Ovary (tissue), 7 donors: ENCODE measurements at regions not wholly inside any gene's neighbourhood (a gene's known extent, or its start where the extent isn't known, plus 50 kb on each side); places are given as distances from the start of the nearest gene placed in this dataset.

Source experiments
- DNase-seq, 5 donors: peaks; one replicate each; pipeline ENCODE4 v3.0.0-alpha.2; 2019 to 2020
- H3K27ac ChIP-seq, 2 donors: fragments of 200-600 bp; one replicate each; pipeline versions ENCODE4 v1.5.1 to v1.8.0; 2019 to 2022
- H3K27me3 ChIP-seq: fragments of 200-600 bp; one replicate; pipeline ENCODE4 v1.8.0; 2022
- H3K36me3 ChIP-seq: fragments of 200-600 bp; sonication (generic); one replicate; pipeline ENCODE4 v1.5.1; 2019
- H3K4me1 ChIP-seq: one replicate; pipeline ENCODE4 v1.8.1; 2013; ENCODE audit warnings: mild to moderate bottlenecking, moderate library complexity; ENCODE audit not compliant: insufficient read depth
- H3K4me3 ChIP-seq: fragments of 200-600 bp; sonication (generic); one replicate; pipeline ENCODE4 v1.5.1; 2017
- H3K9me3 ChIP-seq, 2 donors: fragments of 200-600 bp in 1 of 2; sonication (generic) in 1 of 2; one replicate each; pipeline versions ENCODE4 v1.5.1 to v1.8.1; 2013 to 2019; ENCODE audit warnings: mild to moderate bottlenecking in 1 of 2, moderate library complexity in 1 of 2
- CTCF ChIP-seq, 3 donors: fragments of 450-650 bp in 2 of 3; fragments of 200-600 bp in 1 of 3; IDR thresholded peaks; one replicate each; pipeline versions ENCODE4 v1.5.1 to v1.8.0; 2016 to 2022; ENCODE audit warnings: antibody characterized with exemption in 3 of 3, mild to moderate bottlenecking in 1 of 3
- EP300 ChIP-seq: sonication (generic); formaldehyde crosslinking; IDR thresholded peaks from one replicate; pipeline ENCODE4 v1.6.1; 2017; ENCODE audit warnings: antibody characterized with exemption
- POLR2A ChIP-seq: fragments of 450-650 bp; IDR thresholded peaks from one replicate; pipeline ENCODE4 v1.6.1; 2017; ENCODE audit warnings: antibody characterized with exemption, mild to moderate bottlenecking, moderate library complexity
- WGBS, 3 donors: extraction: QIAGEN DNeasy Blood & Tissue Kit in 1 of 3; methylation state at CpG; one replicate each; pipeline versions ENCODE4 v1.1.5 to v1.1.7; 2013 to 2017; 5-methylcytosine and 5-hydroxymethylcytosine counted together
- intact Hi-C, 4 donors: fragments of 100-400 bp; cut with DNase I; formaldehyde crosslinking; loops; one replicate each; pipeline versions ENCODE4 v1.11.0 to v1.15.1; 2022 to 2023
- donor health status: DM: no; HTN: no; CAD: no; lungs with moderate emphysema.
- donor health status: DM: no; HTN: no; CAD: no.
- donor health status: Bipolar disorder and iron deficiency.
- donor health status: DM: no; HTN: no; CAD: no.
- donor health status: DM: yes; HTN: yes; CAD: no.

DNA sequence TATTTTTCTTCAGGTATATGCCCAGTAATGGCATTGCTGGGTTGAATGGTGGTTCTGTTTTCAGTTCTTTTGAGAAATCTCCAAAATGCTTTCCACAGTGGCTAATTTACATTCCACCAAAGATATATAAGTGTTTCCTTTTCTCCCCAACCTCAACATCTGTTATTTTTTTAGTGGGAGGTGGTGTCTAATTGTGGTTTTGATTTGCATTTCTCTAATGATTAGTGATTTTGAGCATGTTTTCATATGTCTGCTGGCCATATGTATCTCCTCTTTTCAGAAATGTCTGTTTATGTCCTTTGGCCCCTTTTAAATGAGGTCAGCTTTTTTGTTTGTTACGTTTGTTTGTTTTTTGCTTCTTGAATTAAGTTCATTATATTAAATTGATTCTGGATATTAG is 760.2 kb downstream of the KCNA4 start:
- Histone ChIP-seq H3K27me3 (no peaks in the 10 kb centered on the region), H3K27ac (no peak overlapping the region), H3K9me3 (no peaks in the 10 kb centered on the region), H3K36me3 (no peaks in the 10 kb centered on the region), H3K4me3 (no peak overlapping the region), H3K4me1 (no peaks in the 10 kb centered on the region)
- TF ChIP-seq EP300 (no peak), CTCF (IDR thresholded peaks at IDR 0.05) (no peak), POLR2A (no peak)
- intact Hi-C loops: no loop called here
- WGBS, 3 donors: 0% methylated on average over 1 of the region's 1 CpG
- DNase-seq: no peak

DNA sequence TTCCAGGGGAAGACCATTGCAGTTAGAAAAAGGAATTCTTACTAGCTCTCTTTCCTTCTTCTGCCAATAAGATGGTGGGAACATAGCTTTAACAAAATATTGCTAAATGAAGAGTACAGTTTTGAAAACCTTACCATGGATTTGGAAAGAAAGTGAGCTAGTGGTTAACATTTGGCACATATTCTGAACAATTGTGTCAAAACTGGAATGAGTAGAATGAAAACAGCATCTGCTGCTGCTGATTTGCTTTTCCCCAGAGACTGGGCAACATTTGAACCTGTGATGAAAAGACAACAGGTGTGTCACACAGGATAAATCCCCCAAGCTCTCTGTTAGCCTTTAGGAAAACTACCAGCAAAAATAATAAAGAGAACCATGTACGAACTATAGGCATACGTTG is 761.4 kb downstream of the KCNA4 start:
- DNase-seq: no peak
- Histone ChIP-seq H3K4me3 (no peak overlapping the region), H3K27ac (no peak overlapping the region), H3K9me3 (no peaks in the 10 kb centered on the region), H3K4me1 (no peaks in the 10 kb centered on the region), H3K27me3 (no peaks in the 10 kb centered on the region), H3K36me3 (no peaks in the 10 kb centered on the region)
- TF ChIP-seq CTCF (IDR thresholded peaks at IDR 0.05): no peak
- TF ChIP-seq POLR2A: no peak
- TF ChIP-seq EP300: no peak
- 37 to 76% (median 72%) methylated on average over 2 of the region's 2 CpGs for WGBS, 3 donors
- intact Hi-C loops: no loop called here

DNA sequence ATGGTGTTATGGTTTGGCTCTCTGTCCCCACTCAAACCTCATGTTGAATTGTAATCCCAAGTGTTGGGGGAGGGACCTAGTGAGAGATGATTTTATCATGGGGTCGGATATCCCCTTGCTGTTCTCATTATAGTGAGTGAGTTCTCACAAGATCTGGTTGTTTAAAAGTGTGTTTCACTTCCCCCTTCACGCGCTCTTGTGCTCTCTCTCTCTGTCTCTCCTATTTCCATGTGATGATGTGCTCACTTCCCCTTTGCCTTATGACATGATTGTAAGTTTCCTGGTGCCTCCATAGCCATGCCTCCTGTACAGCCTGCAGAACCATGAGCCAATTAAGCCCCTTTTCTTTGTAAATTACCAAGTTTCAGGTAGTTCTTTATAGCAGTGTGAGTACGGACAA is 765.1 kb downstream of the KCNA4 start:
- Histone ChIP-seq H3K4me1 (no peaks in the 10 kb centered on the region), H3K27me3 (no peaks in the 10 kb centered on the region), H3K9me3 (no peaks in the 10 kb centered on the region), H3K27ac (no peak overlapping the region), H3K36me3 (no peaks in the 10 kb centered on the region), H3K4me3 (no peak overlapping the region)
- TF ChIP-seq CTCF (IDR thresholded peaks at IDR 0.05) (no peak), POLR2A (no peak), EP300 (no peak)
- intact Hi-C loops: no loop called here
- 75 to 78% (median 76%) methylated on average over 4 of the region's 4 CpGs for WGBS, 3 donors
- DNase-seq: no peak

- 85 to 91% (median 86%) methylated on average over 2 of the region's 2 CpGs for WGBS, 3 donors
These were observed 767.1 kb downstream of the KCNA4 start for GRCh38 chr11:29249713-29250112.

DNA sequence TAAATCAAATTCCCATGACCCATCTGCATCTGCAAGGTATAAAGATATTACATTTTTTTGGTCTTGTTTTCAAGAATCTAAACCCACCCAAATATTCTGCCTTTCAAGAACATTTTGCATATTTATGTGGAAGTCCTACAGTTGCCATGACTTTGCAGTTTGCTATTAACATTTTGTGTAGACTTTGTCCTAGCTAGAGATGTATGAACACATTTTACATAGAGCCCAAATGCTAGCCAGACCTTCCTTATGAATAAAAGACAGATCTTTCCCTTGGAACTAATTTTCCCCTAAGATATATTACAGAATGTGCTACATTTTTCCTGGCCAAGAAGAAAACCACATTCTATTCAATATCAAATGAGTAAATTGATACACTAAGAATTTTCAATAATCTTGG is 772.5 kb downstream of the KCNA4 start:
- intact Hi-C loops: no loop called here
- TF ChIP-seq POLR2A (no peak), CTCF (IDR thresholded peaks at IDR 0.05) (no peak), EP300 (no peak)
- no peaks in the 10 kb centered on the region for H3K36me3 ChIP-seq
- H3K27me3 ChIP-seq: no peaks in the 10 kb centered on the region
- H3K4me1 ChIP-seq: no peaks in the 10 kb centered on the region
- DNase-seq: no peak
- H3K27ac ChIP-seq: no peak overlapping the region
- H3K9me3 ChIP-seq: no peaks in the 10 kb centered on the region
- H3K4me3 ChIP-seq: no peak overlapping the region

More at GRCh38 chr11:29249713-29250112, 767.1 kb downstream of the KCNA4 start:
- intact Hi-C loops: no loop called here
- no peaks in the 10 kb centered on the region for H3K4me1 ChIP-seq
- H3K9me3 ChIP-seq: no peaks in the 10 kb centered on the region
- no peak overlapping the region for H3K4me3 ChIP-seq
- no peaks in the 10 kb centered on the region for H3K36me3 ChIP-seq
- H3K27me3 ChIP-seq: no peaks in the 10 kb centered on the region
- H3K27ac ChIP-seq: no peak overlapping the region
- DNase-seq: no peak
- TF ChIP-seq POLR2A: no peak
